NCI-H82 (cell line): ENCODE measurements at regions not wholly inside any gene's neighbourhood (a gene's known extent, or its start where the extent isn't known, plus 50 kb on each side); places are given as distances from the start of the nearest gene placed in this dataset.
A peak's percentile ranks its signal among the peaks of the same experiment; 100 is the strongest.
"Not testable (repeated sequence)": the region's sequence is repeated elsewhere in the genome, so short reads cannot be mapped to it uniquely, and the experiment has no call there.

ENCODE experiments used
- DNase-seq: peaks from one replicate; lab custom pipeline; 2025; lab: John Stamatoyannopoulos, UW

- not testable (repeated sequence) for DNase-seq
These were observed 220.3 kb downstream of the NPR3 start for GRCh38 chr5:32931438-32931837.

DNA sequence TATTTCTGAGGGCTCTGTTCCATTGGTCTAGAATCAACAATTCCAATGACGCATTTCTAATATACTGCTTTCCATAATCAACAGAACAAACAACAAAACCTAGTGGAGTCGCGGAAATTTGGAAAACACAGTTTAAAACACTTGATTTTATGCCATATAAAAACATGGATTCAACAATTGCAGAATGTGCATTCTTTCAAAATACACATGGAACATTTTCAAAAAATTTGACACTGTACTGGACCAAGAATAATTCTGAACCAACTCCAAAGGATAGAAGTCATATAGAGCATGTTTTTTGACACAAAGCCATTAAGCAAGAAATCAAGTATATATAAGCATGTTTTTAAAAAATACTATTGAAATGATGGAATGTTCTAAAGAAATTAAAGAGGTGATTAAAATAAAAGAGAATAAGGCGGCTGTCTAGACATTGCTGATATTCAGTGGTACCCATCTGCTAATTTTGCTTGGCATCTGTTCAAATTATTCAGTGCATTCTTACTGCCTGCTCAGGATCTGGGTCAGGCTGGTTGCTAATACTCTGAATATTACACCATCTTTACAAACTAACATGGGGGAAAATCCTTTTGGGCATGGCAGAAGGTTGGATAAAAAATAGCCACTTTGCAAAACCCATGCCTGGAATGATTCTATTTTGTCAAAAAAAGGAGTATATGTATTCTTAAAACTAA, 221.3 kb downstream of the NPR3 start:
- no peak for DNase-seq

- no peak for DNase-seq
These were observed 222.6 kb downstream of the NPR3 start for GRCh38 chr5:32933692-32934091.

DNA sequence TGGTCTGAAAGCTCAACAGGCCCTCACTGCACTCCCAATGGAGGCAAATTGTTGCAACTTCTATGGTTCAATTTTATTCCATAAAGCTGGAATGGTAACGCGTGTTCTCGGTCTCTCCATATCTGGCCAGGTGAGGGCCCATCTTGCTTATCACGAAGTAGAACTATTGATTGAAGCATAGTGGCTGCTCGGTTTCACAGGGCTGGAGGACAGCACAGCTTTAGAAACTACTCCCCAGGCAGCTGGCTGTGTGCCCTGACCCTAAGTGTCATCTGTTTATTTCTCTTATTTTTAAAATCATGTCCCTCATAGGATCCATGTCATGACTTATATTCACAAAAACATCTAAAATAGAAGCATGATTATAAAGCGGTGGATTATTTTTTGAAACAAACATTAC, 223.4 kb downstream of the NPR3 start:
- no peak for DNase-seq

DNA sequence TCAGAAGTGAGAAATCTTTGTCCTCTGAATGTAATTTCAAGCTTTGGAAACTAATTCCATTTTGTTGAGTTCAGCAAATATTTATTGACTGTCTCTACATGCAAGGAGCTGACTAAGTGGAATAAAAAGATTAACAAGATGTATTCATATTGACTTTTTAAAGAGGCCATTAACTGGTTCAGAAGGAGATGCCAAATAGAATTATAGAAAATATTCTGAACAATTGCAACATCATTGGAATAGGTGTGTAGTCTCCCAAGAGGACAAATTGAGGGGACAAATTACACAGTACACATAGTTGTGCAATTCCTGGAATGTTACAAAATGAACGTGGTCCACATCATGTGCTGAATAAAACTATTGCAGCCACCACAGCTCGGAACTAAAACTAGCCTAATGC, 224.2 kb downstream of the NPR3 start:
- no peak for DNase-seq

DNA sequence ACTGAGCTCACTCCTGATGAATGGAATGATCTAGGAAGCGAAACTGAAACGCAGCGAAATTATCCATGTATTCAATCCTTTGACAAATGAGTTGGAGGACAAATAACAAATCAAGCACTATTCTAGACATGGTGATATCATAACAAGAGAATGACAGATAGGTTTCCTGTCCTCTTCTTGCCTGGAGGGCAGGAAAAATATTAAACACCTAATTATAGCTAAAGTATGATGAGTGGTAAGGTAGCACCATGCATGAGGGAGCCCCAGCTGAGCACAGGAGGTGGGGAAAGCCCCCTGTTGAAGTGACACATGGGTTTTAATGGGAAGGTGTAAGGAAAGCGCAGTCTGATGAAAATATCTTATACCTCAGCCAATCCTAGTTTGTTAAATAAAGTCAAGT, 225.2 kb downstream of the NPR3 start:
- DNase-seq, result no peak

DNA sequence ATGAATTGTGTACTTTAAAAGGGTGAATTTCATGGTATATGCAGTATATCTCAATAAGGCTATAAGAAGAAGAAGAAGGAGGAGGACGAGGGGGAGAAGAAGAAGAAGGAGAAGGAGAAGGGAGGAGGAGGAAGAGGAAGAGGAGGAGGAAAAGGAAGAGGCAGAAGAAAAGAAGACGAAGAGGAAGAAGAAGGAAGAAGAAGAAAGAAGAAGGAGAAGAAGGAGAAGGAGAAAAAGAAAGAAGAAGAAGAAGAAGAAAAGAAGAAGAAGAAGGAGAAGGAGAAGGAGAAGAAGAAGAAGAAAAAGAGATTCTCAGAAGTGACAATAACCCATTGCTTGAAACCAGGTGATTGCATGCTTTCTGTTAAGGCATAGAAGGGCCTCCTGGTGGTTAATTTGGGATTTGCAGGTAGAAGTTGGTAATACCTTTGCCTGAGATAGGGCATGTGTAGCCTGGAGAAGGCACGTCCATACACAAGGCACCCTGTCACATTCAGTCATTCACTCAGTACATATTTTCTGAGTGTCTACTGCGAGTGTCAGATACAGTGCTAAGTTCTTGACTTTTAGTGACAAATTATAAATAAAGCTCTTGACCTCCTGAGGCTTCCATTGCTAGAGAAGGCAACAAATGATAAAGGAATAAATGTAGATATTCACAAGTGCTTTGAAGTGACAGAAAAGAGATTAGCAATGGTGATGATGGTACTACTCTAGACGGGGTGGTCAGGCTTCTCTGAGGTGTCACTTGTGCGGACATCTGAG, 231.3 kb downstream of the NPR3 start:
- peak; percentile 62 for DNase-seq

DNA sequence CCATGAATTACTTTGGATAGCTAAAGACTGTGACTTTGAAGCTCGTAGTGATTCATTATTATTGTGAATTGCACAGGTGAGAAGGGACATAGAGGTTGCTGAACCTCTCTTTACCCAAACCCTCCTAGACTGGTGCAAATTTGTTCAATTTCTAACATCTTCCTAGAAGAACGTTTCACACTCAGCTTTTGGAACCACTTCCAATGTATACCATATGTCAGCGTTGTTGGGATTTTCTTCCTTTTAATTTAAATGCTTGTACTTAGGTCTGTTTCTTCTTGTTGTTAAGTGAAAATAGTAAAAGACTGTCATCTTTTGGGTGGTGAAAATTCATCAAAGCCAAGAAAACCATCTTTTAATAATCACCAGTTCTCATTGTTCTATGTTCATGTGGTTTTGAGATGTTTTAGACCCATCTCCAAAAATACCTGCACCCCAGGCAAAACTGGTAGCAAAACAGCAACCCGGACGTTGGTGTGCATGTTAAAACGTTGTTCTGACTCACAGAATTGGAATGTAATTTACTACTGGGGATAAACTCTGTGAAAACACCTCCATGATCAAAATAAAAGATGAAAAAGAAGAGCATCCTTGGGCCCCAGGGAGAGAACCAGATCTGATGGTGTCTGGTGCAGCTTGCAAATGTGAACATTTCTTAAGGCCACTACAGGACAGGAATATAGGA, 238.3 kb downstream of the NPR3 start:
- DNase-seq, result no peak

DNA sequence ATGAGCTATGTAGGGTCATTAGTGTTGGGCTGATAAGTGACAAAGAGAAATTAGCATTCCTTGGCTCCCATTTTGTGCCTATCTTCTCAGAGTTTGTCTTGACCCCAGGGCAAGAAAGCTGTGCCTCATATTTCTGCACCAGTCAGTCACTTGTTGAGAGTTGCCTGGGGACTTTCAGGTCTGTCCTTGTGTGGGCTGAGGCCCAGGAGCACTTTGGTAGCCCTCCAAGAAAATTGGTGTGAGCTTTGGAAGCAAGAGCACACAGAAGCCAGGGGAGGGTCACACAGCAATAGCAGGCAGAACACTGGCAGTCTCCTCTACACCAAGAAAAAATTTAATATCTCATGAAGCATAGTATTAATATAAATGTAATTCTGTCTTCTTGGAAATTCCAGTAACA, 239.9 kb downstream of the NPR3 start:
- DNase-seq, result no peak

DNA sequence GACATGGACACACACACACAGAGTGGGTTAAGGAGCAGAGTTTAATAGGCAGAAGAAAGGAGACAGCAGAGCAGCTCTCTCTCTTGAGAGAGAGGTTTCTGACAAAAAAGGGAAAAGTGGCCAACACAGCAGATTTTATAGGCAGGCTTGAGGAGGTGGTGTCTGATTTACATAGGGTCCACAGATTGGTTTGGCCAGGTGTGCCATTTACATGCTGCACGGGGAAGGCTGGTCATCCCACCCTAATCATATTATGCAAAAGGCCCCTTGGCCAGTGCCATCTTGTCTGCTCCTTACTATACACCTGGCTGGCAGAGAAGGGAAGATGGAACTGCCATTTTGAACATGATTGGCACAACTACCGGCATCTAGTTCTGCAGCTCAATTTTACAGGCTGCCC, 240.8 kb downstream of the NPR3 start:
- DNase-seq, result peak; percentile 0

DNA sequence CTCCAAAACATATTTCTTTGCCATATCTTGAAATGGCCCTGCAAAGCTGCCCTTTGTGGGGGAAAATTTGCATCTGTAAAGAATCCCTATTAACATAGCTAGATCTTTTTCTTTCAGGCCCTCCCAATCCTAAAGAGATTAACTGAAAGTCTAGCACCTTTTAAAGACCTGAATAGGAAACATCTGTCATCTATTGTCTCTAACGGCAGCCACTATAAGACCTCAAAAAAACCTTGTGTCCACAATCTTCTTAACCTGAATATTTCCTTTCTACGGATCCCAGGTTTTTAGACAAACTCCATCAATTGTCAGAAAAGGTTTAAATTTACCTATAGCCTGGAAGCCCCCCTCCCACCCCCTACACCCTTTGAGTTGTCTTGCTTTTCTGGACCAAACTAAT, 241.3 kb downstream of the NPR3 start:
- peak; percentile 21 for DNase-seq

DNA sequence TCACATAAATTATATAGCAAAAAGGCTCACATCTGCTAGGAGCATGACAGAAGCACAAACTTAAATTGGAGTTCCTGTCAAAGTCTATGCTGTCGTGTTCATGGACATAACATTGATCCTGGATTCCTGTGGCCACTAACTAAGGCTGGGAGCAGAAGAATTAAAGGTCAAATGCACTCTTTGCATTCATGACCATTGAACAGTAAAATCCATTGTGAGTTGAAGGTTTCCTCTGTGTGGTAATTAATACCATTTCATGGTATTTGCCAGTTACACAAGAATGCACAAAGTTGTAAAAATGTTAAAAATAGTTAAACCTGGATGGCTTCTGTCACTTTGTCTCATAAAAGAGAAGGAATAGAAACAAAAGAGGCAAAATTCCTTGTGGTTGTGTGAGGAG, 242.6 kb downstream of the NPR3 start:
- DNase-seq, result no peak

- DNase-seq, result no peak
These were observed 244.7 kb downstream of the NPR3 start for GRCh38 chr5:32955814-32956213.

GRCh38 chr5:32960340-32961058, 249.4 kb downstream of the NPR3 start:
- DNase-seq, result no peak

DNA sequence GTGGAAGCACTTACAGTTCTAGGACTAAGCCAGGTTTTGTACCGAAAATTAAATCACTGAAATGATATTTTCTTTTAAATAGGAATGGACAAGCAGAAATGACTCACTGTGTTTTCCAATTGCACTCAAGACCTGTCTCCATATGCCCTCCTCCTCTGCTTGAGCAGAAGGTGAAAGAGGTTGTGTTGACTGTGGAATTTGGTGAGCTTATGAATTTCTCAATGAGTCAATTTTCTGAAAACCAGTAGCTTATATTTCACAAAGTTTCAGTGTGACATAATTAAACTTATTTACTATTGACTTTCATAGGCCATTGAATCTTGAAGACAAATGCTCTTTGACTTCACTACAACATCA, 249.9 kb downstream of the NPR3 start:
- no peak for DNase-seq

DNA sequence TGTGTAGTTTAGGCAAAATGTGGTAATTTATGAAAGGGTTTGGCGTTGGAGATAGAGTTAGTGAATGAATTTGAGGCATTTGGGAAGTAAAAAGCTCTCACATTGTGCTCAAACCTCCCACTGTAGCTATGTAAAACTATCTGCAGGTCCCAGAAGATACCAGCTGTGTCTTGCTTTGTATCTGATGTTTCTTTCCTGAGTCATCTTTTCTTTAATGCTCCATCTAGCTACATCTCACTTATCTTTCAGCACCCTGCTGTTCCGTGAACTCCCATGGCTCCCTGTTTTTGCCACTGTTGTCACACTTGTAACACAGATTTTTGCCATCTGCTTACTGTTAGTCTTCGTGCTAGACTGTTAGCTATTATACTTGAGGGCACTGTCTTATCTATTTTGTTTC, 253.1 kb downstream of the NPR3 start:
- no peak for DNase-seq

DNA sequence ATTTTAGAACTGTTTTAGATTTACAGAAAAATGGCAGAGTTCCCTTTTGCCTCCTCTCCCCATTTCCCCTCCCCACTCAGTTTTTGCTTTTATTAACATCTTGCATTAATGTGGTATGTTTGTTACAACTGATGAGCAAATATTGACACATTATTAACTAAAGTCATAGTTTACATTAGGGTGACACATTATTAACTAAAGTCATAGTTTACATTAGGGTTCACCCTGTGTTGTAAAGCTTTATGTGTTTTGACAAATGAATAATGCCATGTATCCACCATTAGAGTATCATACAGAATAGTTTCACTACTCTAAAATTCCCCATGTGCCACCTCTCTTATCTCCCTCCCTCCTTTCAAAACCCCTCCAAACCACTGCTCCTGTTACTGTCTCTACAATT, 262.5 kb downstream of the NPR3 start:
- DNase-seq, result no peak

DNA sequence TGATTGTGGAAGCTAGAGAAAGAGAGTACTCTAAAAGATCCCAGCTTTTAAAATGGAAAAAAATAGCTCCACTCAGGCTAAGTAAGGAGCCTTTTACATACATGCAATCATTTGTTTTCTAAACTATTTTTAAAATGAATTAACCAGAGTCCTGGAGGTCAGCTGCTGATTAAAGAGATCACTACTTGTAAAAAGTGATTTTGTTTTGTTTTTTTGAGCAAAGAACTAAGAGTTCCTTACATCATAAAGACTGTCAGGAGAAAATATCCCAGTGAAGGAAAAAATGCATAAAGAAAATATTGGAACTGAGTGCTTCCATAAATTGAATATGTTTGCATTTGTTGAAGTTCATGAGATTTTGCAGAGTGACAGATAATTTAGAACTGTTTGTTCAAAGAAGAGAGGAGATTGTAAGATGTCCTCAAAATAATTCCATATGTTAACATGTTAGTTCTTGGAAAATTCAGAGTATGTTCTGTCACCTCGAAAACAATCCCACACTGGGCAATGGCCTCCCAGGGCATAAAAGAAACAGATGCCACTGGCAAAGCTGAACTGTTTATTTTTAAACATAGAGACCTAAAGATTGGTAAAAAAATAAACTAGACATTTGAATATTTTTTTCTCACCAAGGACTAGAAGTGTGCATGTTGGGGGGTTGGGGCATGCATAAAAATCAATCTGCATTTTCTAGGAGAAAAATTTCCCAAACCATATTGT, 264.7 kb downstream of the NPR3 start:
- no peak for DNase-seq

DNA sequence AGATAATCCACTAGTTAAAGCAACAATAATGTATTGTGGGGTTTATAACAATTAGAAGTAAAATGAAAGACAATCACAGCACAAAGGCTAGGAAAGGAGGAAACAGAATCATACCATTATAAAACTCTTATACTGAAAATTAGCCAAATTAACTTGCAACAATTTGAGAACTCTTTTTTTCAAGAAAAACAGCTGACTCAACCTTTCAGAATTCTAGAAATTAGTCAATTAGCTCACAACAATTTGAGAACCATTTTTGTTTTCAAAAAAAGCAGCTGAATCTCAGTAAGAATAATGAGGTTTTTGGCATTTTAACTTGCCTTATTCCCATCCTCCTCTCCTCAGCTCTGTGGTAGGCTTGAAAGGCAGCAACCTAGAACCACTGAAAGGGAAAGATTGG, 269.9 kb downstream of the NPR3 start:
- DNase-seq, result no peak

DNA sequence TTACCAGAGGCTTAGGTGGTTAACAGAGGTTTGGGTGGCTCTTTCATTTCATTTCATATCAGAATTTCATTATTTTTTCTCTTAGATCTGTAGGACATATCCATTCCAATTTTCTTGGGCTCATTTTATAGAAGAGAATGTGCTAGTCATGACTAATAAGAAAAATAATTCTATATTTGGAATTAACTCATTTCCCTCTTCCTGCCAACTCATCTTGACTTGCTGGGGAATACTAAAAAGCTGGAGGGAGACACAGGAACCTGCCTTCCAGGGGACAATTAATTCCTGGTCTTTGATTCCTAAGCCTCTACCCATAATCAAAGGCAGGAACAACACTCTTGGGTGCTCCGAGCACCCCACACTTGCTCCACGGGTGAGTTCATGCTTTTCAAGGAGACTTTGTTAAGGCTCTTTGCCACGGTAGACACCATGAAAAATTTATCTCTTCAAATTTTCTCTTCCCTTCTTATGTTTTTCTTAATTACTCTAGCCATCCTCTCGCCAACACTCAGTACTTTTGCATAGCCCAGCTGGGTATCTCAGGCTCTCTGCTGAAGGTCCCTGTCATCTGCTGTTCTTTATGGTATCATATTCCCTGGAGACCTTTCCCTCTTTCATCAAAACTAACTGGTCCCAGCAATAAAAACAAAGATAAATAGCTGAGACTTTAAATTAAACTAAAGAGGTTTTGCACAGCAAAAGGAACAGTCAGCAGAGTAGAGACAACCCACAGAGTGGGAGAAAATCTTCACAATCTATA, 273.9 kb downstream of the NPR3 start:
- DNase-seq, result no peak

DNA sequence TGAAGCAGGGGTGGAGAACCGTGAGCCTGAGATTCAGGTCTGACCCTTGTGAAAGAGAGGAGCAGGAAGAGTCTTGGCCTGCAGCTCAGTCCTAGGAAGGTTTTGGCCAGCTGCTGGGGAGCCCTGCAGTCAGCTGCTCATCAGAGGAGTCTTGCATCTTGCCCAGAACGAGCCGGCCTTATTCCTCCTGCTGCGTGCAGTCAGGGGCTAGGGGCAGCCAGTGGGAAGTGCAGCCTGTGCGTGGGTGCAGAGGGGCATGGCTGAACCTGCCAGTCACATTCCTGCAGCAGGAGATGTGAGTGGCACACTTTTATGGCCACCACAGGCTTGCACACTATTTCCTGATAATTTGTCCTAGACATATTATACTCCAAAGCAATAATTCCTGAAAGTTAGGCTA, 278.7 kb downstream of the NPR3 start:
- no peak for DNase-seq
